T-cell (primary cell): ENCODE measurements at regions not wholly inside any gene's neighbourhood (a gene's known extent, or its start where the extent isn't known, plus 50 kb on each side); places are given as distances from the start of the nearest gene placed in this dataset.

Source experiments
- ATAC-seq, 4 experiments: fragments of 200-7000 bp in 3 of 4; fragments of 150-1000 bp in 1 of 4; cut with Tn5 transposase; replicated peaks in 1 of 4; 1 replicate in 3 of 4; 2 replicates in 1 of 4; pipeline ENCODE4 v1.10.0; 2021; ENCODE audit warnings: moderate library complexity in 3 of 4, mild to moderate bottlenecking in 2 of 4, moderate number of reproducible peaks in 1 of 4
- CTCF ChIA-PET, 2 donors: fragments of 300-600 bp; sonication (Branson Sonifier 250); formaldehyde crosslinking; loops; one replicate each; lab custom pipeline; 2022; ENCODE audit warnings: antibody characterized with exemption in 2 of 2; lab: Charles Lee
- POLR2A ChIA-PET, 2 donors: fragments of 300-600 bp; sonication (Branson Sonifier 250); formaldehyde crosslinking; loops; one replicate each; lab custom pipeline; 2022; ENCODE audit warnings: antibody characterized with exemption in 2 of 2; lab: Charles Lee
- DNase-seq, 35 experiments: peaks; one replicate each; pipeline versions ENCODE4 v3.0.0 to v3.0.0-alpha.2; 2013 to 2023
- H3K27ac ChIP-seq: one replicate; pipeline ENCODE4 v1.5.1; 2013; ENCODE audit warnings: low read length
- H3K27me3 ChIP-seq, 2 experiments: replicated peaks in 1 of 2; 1 replicate in 1 of 2; 2 replicates in 1 of 2; pipeline versions ENCODE4 v1.6.1 to v1.7.0; 2013; ENCODE audit warnings: low read length in 1 of 2, mixed read lengths in 1 of 2; ENCODE audit not compliant: control insufficient read depth in 2 of 2, insufficient read depth in 2 of 2; ENCODE audit errors: extremely low read depth in 1 of 2
- H3K36me3 ChIP-seq, 2 donors: 1 replicate in 1 of 2; 2 replicates in 1 of 2; pipeline versions ENCODE4 v1.6.1 to v1.7.0; 2013; ENCODE audit warnings: low read length in 1 of 2; ENCODE audit not compliant: control insufficient read depth in 2 of 2, insufficient read depth in 1 of 2; ENCODE audit errors: extremely low read depth in 1 of 2
- H3K4me1 ChIP-seq, 2 experiments: 1 replicate in 1 of 2; 2 replicates in 1 of 2; pipeline versions ENCODE4 v1.6.1 to v1.7.0; 2013; ENCODE audit warnings: low read length in 2 of 2, mixed read lengths in 1 of 2; ENCODE audit not compliant: insufficient read depth in 2 of 2, control insufficient read depth in 1 of 2; ENCODE audit errors: extremely low read depth in 1 of 2
- H3K4me3 ChIP-seq, 2 donors: 1 replicate in 1 of 2; 2 replicates in 1 of 2; pipeline versions ENCODE4 v1.5.1 to v1.7.0; 2013; ENCODE audit warnings: mild to moderate bottlenecking in 2 of 2, low read length in 1 of 2, moderate library complexity in 1 of 2; ENCODE audit not compliant: control insufficient read depth in 1 of 2; ENCODE audit errors: extremely low read depth in 1 of 2
- H3K9me3 ChIP-seq: 2 replicates; pipeline ENCODE4 v1.7.0; 2013
- H3K27ac Mint-ChIP-seq, 2 donors: one replicate each; pipeline ENCODE4 v1.8.0; 2020 to 2021; ENCODE audit warnings: mild to moderate bottlenecking in 2 of 2, mixed read lengths in 2 of 2
- H3K27me3 Mint-ChIP-seq, 2 donors: one replicate each; pipeline ENCODE4 v1.8.0; 2021 to 2022; ENCODE audit warnings: mixed read lengths in 2 of 2
- H3K36me3 Mint-ChIP-seq: one replicate; pipeline ENCODE4 v1.8.0; 2021; ENCODE audit warnings: mixed read lengths
- H3K4me1 Mint-ChIP-seq, 3 donors: one replicate each; pipeline ENCODE4 v1.8.0; 2020 to 2022; ENCODE audit warnings: mixed read lengths in 3 of 3, mild to moderate bottlenecking in 1 of 3
- H3K4me3 Mint-ChIP-seq, 3 donors: one replicate each; pipeline ENCODE4 v1.8.0; 2020 to 2022; ENCODE audit warnings: mild to moderate bottlenecking in 3 of 3, mixed read lengths in 3 of 3, moderate library complexity in 3 of 3
- H3K9me3 Mint-ChIP-seq, 3 donors: one replicate each; pipeline ENCODE4 v1.8.0; 2020 to 2022; ENCODE audit warnings: mixed read lengths in 3 of 3
- WGBS: methylation state at CpG from one replicate; pipeline ENCODE4 v1.1.5; 2013; ENCODE audit warnings: missing lambda C conversion rate; ENCODE audit not compliant: insufficient coverage; 5-methylcytosine and 5-hydroxymethylcytosine counted together

DNA sequence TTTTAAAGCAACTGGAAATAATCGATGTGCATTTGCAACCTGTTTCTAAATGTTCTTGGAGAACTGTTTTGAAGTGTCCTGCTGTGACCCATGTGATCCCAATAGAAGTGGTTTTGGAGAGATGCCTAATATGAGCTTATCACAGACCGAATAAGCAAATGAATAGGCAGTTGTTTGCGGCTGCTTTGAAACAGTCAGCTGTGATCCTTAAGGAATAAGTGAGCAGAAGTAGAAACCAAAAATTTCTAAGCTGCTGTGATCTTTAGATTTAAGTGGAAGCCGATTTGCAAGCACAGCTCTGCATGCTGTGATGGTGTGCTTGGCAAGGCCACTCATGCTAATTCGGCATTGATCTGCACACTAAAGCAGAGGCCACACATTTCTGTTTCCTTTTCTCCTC, 329.5 kb upstream of the DUSP10 start:
- Mint-ChIP-seq H3K27ac (no peak overlapping the region), H3K9me3 (no peaks in the 10 kb centered on the region)
- 86% methylated on average over 4 of the region's 5 CpGs for WGBS

DNA sequence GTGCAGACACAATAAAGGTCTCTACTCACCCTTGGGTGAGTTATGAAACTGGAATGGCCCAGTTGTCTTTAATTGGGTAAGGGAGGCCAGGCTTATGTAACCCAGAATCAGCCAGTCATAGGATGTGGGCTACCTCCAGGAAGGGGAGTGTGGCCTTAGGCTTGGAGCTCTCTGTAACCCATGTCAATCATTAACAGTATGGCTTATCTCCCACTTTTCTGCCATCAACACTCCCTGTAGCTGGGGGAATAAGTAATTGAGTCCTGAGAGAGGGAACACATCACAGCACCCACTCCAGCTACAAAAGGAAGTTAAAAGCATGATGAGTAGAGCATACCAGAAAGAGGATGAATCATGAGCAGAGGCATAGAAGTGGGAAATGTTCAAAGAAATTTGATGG, 327.0 kb upstream of the DUSP10 start:
- no peak for DNase-seq
- Histone ChIP-seq H3K27me3 (no peaks in the 10 kb centered on the region), H3K4me3 (no peak overlapping the region), H3K9me3 (no peaks in the 10 kb centered on the region), H3K27ac (no peak overlapping the region), H3K4me1 (no peaks in the 10 kb centered on the region), H3K36me3 (no peaks in the 10 kb centered on the region)
- H3K4me1 Mint-ChIP-seq: no peaks in the 10 kb centered on the region
- H3K36me3 Mint-ChIP-seq: peaks cover 6% of the 10 kb centered on the region
- ChIA-PET CTCF (no interaction called here), POLR2A (no interaction called here)
- ATAC-seq: no peak
- no peak overlapping the region for H3K27ac Mint-ChIP-seq
- H3K9me3 Mint-ChIP-seq: peaks cover 6 to 15% (median 14%) of the 10 kb centered on the region in 3 donors
- H3K4me3 Mint-ChIP-seq: no peak overlapping the region
- H3K27me3 Mint-ChIP-seq: peaks cover 0 to 1% of the 10 kb centered on the region in 2 donors

More for the DNA sequence above, 329.5 kb upstream of the DUSP10 start:
- no peaks in the 10 kb centered on the region for H3K36me3 Mint-ChIP-seq
- Histone ChIP-seq H3K27me3 (no peaks in the 10 kb centered on the region), H3K4me1 (no peaks in the 10 kb centered on the region), H3K9me3 (no peaks in the 10 kb centered on the region), H3K36me3 (no peaks in the 10 kb centered on the region), H3K4me3 (no peak overlapping the region), H3K27ac (no peak overlapping the region)
- peaks cover 1 to 2% of the 10 kb centered on the region in 2 donors for H3K27me3 Mint-ChIP-seq
- ATAC-seq (no peak), DNase-seq (no peak)
- CTCF ChIA-PET: interaction anchor here in 1 of 2 donors (1.0 kb wide), 1 partner anchor 10 kb away, joined by 3 read pairs; no protein-coding TSS in a partner anchor
- POLR2A ChIA-PET: interaction anchor here in 1 of 2 donors (0.7 kb wide), 1 partner anchor 99 kb away, joined by 3 read pairs; no protein-coding TSS in a partner anchor
- H3K4me3 Mint-ChIP-seq: no peak overlapping the region
- no peaks in the 10 kb centered on the region for H3K4me1 Mint-ChIP-seq

DNA sequence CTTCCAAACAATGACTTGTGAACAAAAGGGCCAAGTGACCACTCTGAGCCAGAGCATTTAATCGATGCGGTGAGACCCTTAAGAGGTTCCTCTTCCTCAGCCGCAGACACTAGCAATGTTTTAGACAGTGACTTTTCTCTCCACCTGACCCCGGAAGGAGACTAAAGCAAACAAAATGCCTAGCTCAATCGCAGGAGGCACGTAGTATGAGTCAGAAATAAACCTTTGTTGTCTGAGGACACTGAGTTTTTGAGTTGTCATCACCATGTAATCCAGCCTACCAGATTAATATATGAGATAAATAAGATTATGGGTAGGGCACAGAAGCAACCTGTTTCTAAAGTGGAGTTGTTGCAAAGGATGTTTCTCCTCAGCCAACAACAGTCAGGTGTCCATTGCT, 326.2 kb upstream of the DUSP10 start:
- 92% methylated on average over 2 of the region's 6 CpGs for WGBS
- ChIA-PET CTCF (no interaction called here), POLR2A (interaction anchor here in 1 of 2 donors (0.6 kb wide), 1 partner anchor 72 kb away, joined by 3 read pairs; no protein-coding TSS in a partner anchor)
- Mint-ChIP-seq H3K4me1 (no peaks in the 10 kb centered on the region), H3K27me3 (peaks cover 0 to 1% of the 10 kb centered on the region in 2 donors), H3K27ac (no peak overlapping the region), H3K36me3 (peaks cover 7% of the 10 kb centered on the region), H3K9me3 (peaks cover 7 to 18% (median 14%) of the 10 kb centered on the region in 3 donors), H3K4me3 (no peak overlapping the region)
- H3K9me3 ChIP-seq: no peaks in the 10 kb centered on the region
- no peak overlapping the region for H3K4me3 ChIP-seq
- DNase-seq (no peak), ATAC-seq (no peak)
- H3K27me3 ChIP-seq: no peaks in the 10 kb centered on the region
- H3K27ac ChIP-seq: no peak overlapping the region
- no peaks in the 10 kb centered on the region for H3K36me3 ChIP-seq
- no peaks in the 10 kb centered on the region for H3K4me1 ChIP-seq

DNA sequence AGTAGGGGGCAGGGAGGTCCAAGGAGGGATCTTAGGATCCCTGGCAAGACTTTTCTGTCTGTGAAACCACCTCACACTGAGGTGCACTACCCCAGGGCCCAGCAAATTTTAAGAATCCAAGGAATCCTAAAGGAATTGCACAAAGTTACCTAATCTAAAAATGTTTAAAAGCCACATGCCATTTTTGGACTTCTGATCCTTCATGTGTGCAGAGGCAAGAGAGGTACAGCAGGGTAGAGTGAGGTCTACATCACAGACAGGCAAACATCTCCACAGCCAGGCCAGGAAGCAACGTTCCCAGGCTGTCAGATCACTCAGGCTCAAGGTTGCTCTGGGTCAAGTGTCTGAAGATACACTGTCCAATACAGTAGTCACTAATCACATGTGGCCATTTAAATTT, 324.6 kb upstream of the DUSP10 start:
- POLR2A ChIA-PET: no interaction called here
- Mint-ChIP-seq H3K4me1 (no peaks in the 10 kb centered on the region), H3K27me3 (no peaks in the 10 kb centered on the region)

DNA sequence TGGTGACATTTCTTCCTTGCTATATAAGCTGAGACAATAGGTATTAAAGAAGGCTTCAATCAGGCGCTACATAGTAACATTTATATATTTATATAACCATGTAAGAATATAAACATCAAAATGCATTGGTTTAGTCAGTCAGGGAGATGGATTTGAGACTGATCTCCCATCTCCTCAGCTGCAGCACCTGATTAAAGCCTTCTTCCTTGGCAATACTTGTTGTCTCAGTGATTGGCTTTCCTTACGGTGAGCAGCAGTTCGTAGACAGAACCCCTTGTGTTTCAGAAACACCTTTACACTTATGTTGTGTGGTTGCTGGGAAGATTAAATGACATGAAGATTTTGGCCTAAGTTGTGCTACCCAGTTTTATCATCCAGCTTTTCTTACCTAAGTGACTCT, 323.3 kb upstream of the DUSP10 start:
- H3K36me3 Mint-ChIP-seq: peaks cover 7% of the 10 kb centered on the region
- H3K4me1 ChIP-seq: no peaks in the 10 kb centered on the region
- no peaks in the 10 kb centered on the region for H3K4me1 Mint-ChIP-seq
- no peaks in the 10 kb centered on the region for H3K27me3 Mint-ChIP-seq
- no peak overlapping the region for H3K27ac ChIP-seq
- CTCF ChIA-PET: no interaction called here
- DNase-seq (no peak), ATAC-seq (no peak)
- H3K4me3 ChIP-seq: no peak overlapping the region
- no peaks in the 10 kb centered on the region for H3K27me3 ChIP-seq
- POLR2A ChIA-PET: no interaction called here
- no peak overlapping the region for H3K27ac Mint-ChIP-seq
- H3K9me3 ChIP-seq: no peaks in the 10 kb centered on the region
- no CpG with 5 or more reads among the region's 3 CpGs for WGBS
- H3K9me3 Mint-ChIP-seq: peaks cover 7 to 18% (median 14%) of the 10 kb centered on the region in 3 donors
- H3K4me3 Mint-ChIP-seq: no peak overlapping the region
- no peaks in the 10 kb centered on the region for H3K36me3 ChIP-seq

More for the DNA sequence above, 324.6 kb upstream of the DUSP10 start:
- CTCF ChIA-PET: no interaction called here
- no CpG with 5 or more reads among the region's 1 CpG for WGBS
- Histone ChIP-seq H3K36me3 (no peaks in the 10 kb centered on the region), H3K4me3 (no peak overlapping the region), H3K4me1 (no peaks in the 10 kb centered on the region), H3K27ac (no peak overlapping the region), H3K9me3 (no peaks in the 10 kb centered on the region), H3K27me3 (no peaks in the 10 kb centered on the region)
- no peak for DNase-seq
- no peak overlapping the region for H3K4me3 Mint-ChIP-seq
- ATAC-seq: no peak
- H3K9me3 Mint-ChIP-seq: peaks cover 7 to 18% (median 14%) of the 10 kb centered on the region in 3 donors
- peaks cover 7% of the 10 kb centered on the region for H3K36me3 Mint-ChIP-seq
- no peak overlapping the region for H3K27ac Mint-ChIP-seq

DNA sequence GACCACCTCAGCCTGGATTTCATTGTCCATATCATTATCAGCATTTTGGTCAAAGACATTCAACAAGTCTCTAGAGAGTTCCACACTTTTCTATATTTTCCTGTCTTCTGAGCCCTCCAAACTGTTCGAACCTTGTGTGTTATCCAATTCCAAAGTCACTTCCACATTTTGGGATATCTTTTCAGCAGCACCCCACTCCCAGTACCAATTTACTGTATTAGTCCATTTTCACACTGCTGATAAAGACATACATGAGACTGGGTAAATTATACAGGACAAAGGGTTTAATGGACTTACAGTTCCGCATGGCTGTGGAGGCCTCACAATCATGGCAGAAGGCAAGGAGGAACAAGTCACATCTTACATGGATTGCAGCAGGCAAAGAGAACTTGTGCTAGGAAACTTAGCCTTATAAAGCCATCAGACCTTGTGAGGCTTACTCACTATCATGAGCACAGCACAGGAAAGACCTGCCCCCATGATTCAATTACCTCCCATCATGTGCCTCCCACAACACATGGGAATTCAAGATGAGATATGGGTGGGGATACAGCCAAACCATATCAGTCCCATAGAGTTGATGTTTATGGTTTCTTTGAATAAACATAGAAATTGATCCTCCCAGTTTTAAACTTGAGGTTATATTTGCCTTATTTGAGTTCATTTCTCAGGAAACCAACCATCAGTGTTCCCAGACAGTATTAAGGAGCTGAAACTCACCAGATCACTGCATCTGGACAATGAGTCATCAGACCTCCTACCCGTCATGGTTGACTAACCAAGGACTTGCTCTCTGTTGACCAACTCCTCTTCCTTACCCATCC, 322.7 kb upstream of the DUSP10 start:
- Histone ChIP-seq H3K4me1 (no peaks in the 10 kb centered on the region), H3K4me3 (no peak overlapping the region), H3K27ac (no peak overlapping the region), H3K36me3 (no peaks in the 10 kb centered on the region), H3K27me3 (no peaks in the 10 kb centered on the region), H3K9me3 (no peaks in the 10 kb centered on the region)
- H3K36me3 Mint-ChIP-seq: peaks cover 7% of the 10 kb centered on the region
- H3K27me3 Mint-ChIP-seq: no peaks in the 10 kb centered on the region
- H3K4me1 Mint-ChIP-seq: no peaks in the 10 kb centered on the region
- peaks cover 7 to 18% (median 14%) of the 10 kb centered on the region in 3 donors for H3K9me3 Mint-ChIP-seq
- WGBS: 100% methylated on average over 1 of the region's 3 CpGs
- H3K27ac Mint-ChIP-seq: no peak overlapping the region
- H3K4me3 Mint-ChIP-seq: no peak overlapping the region
- ChIA-PET CTCF (no interaction called here), POLR2A (no interaction called here)
- ATAC-seq (no peak), DNase-seq (no peak)
